ENCODE measurements at regions not wholly inside any gene's neighbourhood (a gene's known extent, or its start where the extent isn't known, plus 50 kb on each side); places are given as distances from the start of the nearest gene placed in this dataset.

- H3K4me2 ChIP-seq, result no peak overlapping the region
- TF ChIP-seq GATA2 (CRISPR knock-in tag; IDR thresholded peaks at IDR 0.05), result no peak
- TF ChIP-seq USF1 (IDR thresholded peaks at IDR 0.05; ENCODE audit: borderline replicate concordance, low read depth), result no peak
- no peak for TF ChIP-seq FOSL2 (IDR thresholded peaks at IDR 0.05; ENCODE audit: borderline replicate concordance, low read depth)
- TF ChIP-seq FOXM1 (IDR thresholded peaks at IDR 0.05; ENCODE audit: low read depth), result no peak
- no peak for TF ChIP-seq JUND (IDR thresholded peaks at IDR 0.05)
- no peak for TF ChIP-seq TAF1 (IDR thresholded peaks at IDR 0.05; ENCODE audit: borderline replicate concordance, low read depth, low read length)
- TF ChIP-seq SMC3 (IDR thresholded peaks at IDR 0.05; ENCODE audit: low read depth, low read length), result no peak
- no peak for TF ChIP-seq IRF3 (IDR thresholded peaks at IDR 0.05; ENCODE audit: low read depth, low read length)
- no peak overlapping the region for H3K4me3 ChIP-seq (ENCODE audit: low read depth in 2 of 2, low read length in 1 of 2)
- peaks cover 10% of the 10 kb centered on the region for H3K27me3 ChIP-seq (ENCODE audit: insufficient read depth)
- no peak overlapping the region for H2AFZ ChIP-seq (ENCODE audit: low read depth)
- no peaks in the 10 kb centered on the region for H3F3A ChIP-seq (replicated peaks; ENCODE audit: insufficient read depth)
- H3K9me3 ChIP-seq, result no peaks in the 10 kb centered on the region
- 9% methylated on average over 4 of the region's 4 CpGs for WGBS (ENCODE audit: low lambda C conversion rate)
- H3K9me2 ChIP-seq, result no peaks in the 10 kb centered on the region
- no peak for DNase-seq
- no peak overlapping the region for H3K27ac ChIP-seq (ENCODE audit: low read depth in 2 of 2, low read length in 1 of 2)
- no peaks in the 10 kb centered on the region for H3K36me3 ChIP-seq (replicated peaks in 1 of 2; ENCODE audit: control insufficient read depth in 1 of 2, insufficient read depth in 2 of 2, low read length in 1 of 2)
- H3K9ac ChIP-seq, result no peak overlapping the region
- H3K79me2 ChIP-seq (ENCODE audit: insufficient read depth), result no peaks in the 10 kb centered on the region
- H3K4me1 ChIP-seq (ENCODE audit: control insufficient read depth in 1 of 2, insufficient read depth in 2 of 2, low read depth in 1 of 2, low read length in 1 of 2), result peaks cover 0 to 4% of the 10 kb centered on the region in 2 experiments; a peak in 1 of 4 replicates
- CTCF ChIA-PET, result interaction anchor here (1.6 kb wide), 1 partner anchor 17 kb away, joined by 5 read pairs; no protein-coding TSS in a partner anchor
- no peaks in the 10 kb centered on the region for H4K20me1 ChIP-seq (ENCODE audit: insufficient read depth)
- POLR2A ChIA-PET, result no interaction called here
Observed at GRCh38 chr2:222055328-222055727, 243.5 kb downstream of the PAX3 start.

- 3% methylated on average over 3 of the region's 3 CpGs for WGBS (ENCODE audit: low lambda C conversion rate)
- no peak for DNase-seq
- Histone ChIP-seq H3K9me3 (no peaks in the 10 kb centered on the region), H3K9me2 (no peaks in the 10 kb centered on the region), H2AFZ (ENCODE audit: low read depth) (no peak overlapping the region), H3K27ac (ENCODE audit: low read depth in 2 of 2, low read length in 1 of 2) (no peak overlapping the region), H3K27me3 (ENCODE audit: insufficient read depth) (peaks cover 8% of the 10 kb centered on the region), H3K36me3 (replicated peaks in 1 of 2; ENCODE audit: control insufficient read depth in 1 of 2, insufficient read depth in 2 of 2, low read length in 1 of 2) (no peaks in the 10 kb centered on the region), H3K4me2 (no peak overlapping the region), H4K20me1 (ENCODE audit: insufficient read depth) (no peaks in the 10 kb centered on the region), H3K4me3 (ENCODE audit: low read depth in 2 of 2, low read length in 1 of 2) (no peak overlapping the region), H3F3A (replicated peaks; ENCODE audit: insufficient read depth) (no peaks in the 10 kb centered on the region), H3K79me2 (ENCODE audit: insufficient read depth) (no peaks in the 10 kb centered on the region), H3K9ac (no peak overlapping the region), H3K4me1 (ENCODE audit: control insufficient read depth in 1 of 2, insufficient read depth in 2 of 2, low read depth in 1 of 2, low read length in 1 of 2) (peaks cover 0 to 4% of the 10 kb centered on the region in 2 experiments; a peak in 1 of 4 replicates)
- POLR2A ChIA-PET, result no interaction called here
- CTCF ChIA-PET, result interaction anchor here (1.6 kb wide), 1 partner anchor 17 kb away, joined by 5 read pairs; no protein-coding TSS in a partner anchor
- no peak for TF ChIP-seq RAD21 (IDR thresholded peaks at IDR 0.05; ENCODE audit: low read length)
- no peak for TF ChIP-seq IRF3 (IDR thresholded peaks at IDR 0.05; ENCODE audit: low read depth, low read length)
- no peak for TF ChIP-seq ELF1 (IDR thresholded peaks at IDR 0.05)
- no peak for TF ChIP-seq YY1 (IDR thresholded peaks at IDR 0.05; ENCODE audit: low read depth)
- TF ChIP-seq EZH2phosphoT487 (IDR thresholded peaks at IDR 0.05; ENCODE audit: borderline replicate concordance, low read depth), result no peak
- TF ChIP-seq MEF2A (IDR thresholded peaks at IDR 0.05; ENCODE audit: borderline replicate concordance, low read depth), result no peak
- TF ChIP-seq FOSL2 (IDR thresholded peaks at IDR 0.05; ENCODE audit: borderline replicate concordance, low read depth), result no peak
- no peak for TF ChIP-seq RFX5 (IDR thresholded peaks at IDR 0.05; ENCODE audit: low read length)
- TF ChIP-seq NRF1 (IDR thresholded peaks at IDR 0.05; ENCODE audit: low read depth, low read length), result no peak
- TF ChIP-seq USF2 (IDR thresholded peaks at IDR 0.05; ENCODE audit: borderline replicate concordance, low read depth, low read length), result no peak
Observed at GRCh38 chr2:222054813-222055212, 244.0 kb downstream of the PAX3 start.
